Stomach (tissue), 8 donors: ENCODE measurements at regions not wholly inside any gene's neighbourhood (a gene's known extent, or its start where the extent isn't known, plus 50 kb on each side); places are given as distances from the start of the nearest gene placed in this dataset.

Experiments
- DNase-seq, 2 donors: peaks; one replicate each; pipeline versions ENCODE4 v3.0.0 to v3.0.0-alpha.2; 2013 to 2019
- H3K27ac ChIP-seq, 5 donors: fragments of 200-600 bp in 4 of 5; sonication (generic) in 4 of 5; one replicate each; pipeline ENCODE4 v1.5.1; 2013 to 2019; ENCODE audit warnings: mild to moderate bottlenecking in 1 of 5, moderate library complexity in 1 of 5
- H3K27me3 ChIP-seq, 3 donors: fragments of 200-600 bp; sonication (generic); one replicate each; pipeline ENCODE4 v1.5.1; 2017 to 2019; ENCODE audit warnings: mixed run types in 1 of 3
- H3K36me3 ChIP-seq, 4 donors: fragments of 200-600 bp; sonication (generic); 1 replicate in 3 of 4; 2 replicates in 1 of 4; pipeline ENCODE4 v1.5.1; 2016 to 2019
- H3K4me1 ChIP-seq, 4 donors: fragments of 200-600 bp; sonication (generic); one replicate each; pipeline ENCODE4 v1.5.1; 2016 to 2019
- H3K4me3 ChIP-seq, 4 donors: fragments of 200-600 bp; sonication (generic) in 3 of 4; one replicate each; pipeline ENCODE4 v1.5.1; 2016 to 2019; ENCODE audit warnings: mild to moderate bottlenecking in 1 of 4
- H3K9me3 ChIP-seq, 4 donors: fragments of 200-600 bp; sonication (generic); one replicate each; pipeline ENCODE4 v1.5.1; 2016 to 2019
- CTCF ChIP-seq, 7 experiments: fragments of 450-650 bp in 4 of 7; fragments of 200-600 bp in 3 of 7; sonication (generic) in 3 of 7; IDR thresholded peaks; one replicate each; pipeline ENCODE4 v1.5.1; 2016 to 2019; ENCODE audit warnings: antibody characterized with exemption in 7 of 7, control low read depth in 2 of 7, mild to moderate bottlenecking in 1 of 7
- EP300 ChIP-seq: sonication (generic); formaldehyde crosslinking; IDR thresholded peaks from one replicate; pipeline ENCODE4 v1.6.1; 2017; ENCODE audit warnings: antibody characterized with exemption
- POLR2A ChIP-seq, 4 donors: fragments of 450-650 bp; IDR thresholded peaks; one replicate each; pipeline ENCODE4 v1.6.1; 2016; ENCODE audit warnings: antibody characterized with exemption in 4 of 4, control low read depth in 2 of 4, mild to moderate bottlenecking in 1 of 4, moderate library complexity in 1 of 4
- POLR2AphosphoS5 ChIP-seq, 3 donors: sonication (generic); formaldehyde crosslinking; IDR thresholded peaks; one replicate each; pipeline ENCODE4 v1.6.1; 2016; ENCODE audit warnings: antibody characterized with exemption in 3 of 3
- WGBS, 5 donors: extraction: QIAGEN DNeasy Blood & Tissue Kit in 3 of 5; methylation state at CpG; one replicate each; pipeline versions ENCODE4 v1.1.5 to v1.1.7; 2013 to 2018; 5-methylcytosine and 5-hydroxymethylcytosine counted together
- intact Hi-C: fragments of 100-400 bp; cut with DNase I; formaldehyde crosslinking; loops from one replicate; pipeline ENCODE4 v1.15.1; 2023; ENCODE audit warnings: low total_unique reads
- donor health status: healthy with polysubstance abuse.
- donor health status: Bipolar disorder and iron deficiency.
- donor health status: healthy.

DNA sequence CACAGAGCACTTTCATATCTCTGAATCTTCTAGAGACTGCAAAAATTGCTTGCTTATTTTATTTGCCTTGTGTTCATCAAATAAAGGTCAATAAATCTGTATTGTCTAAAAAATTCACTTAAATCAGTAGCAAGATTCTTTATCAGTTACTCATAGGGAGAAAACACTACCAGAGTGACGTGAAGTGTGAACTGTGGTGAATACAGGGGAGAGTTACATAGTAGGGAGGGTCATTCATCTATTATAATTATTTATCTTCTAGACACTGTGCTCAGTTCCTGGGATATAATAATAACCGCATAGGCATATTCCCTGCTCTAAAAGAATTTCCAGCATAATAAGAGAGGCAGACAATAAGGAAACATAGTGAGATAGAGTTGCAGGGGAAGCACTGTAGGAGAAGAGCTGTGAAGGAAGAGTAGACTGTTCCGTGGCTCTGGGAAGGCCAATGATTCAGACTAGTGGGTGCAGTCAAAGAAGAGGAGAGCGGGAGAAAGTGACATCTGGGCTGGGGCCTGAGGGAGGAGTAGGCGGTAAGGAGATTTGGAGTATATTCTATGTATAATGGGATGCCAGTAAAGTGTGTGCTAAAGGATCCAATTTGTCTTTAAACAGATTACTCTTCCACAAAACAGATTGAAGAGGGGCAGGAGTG, 84.0 kb upstream of the TDRD3 start:
- intact Hi-C loops, result no loop called here

DNA sequence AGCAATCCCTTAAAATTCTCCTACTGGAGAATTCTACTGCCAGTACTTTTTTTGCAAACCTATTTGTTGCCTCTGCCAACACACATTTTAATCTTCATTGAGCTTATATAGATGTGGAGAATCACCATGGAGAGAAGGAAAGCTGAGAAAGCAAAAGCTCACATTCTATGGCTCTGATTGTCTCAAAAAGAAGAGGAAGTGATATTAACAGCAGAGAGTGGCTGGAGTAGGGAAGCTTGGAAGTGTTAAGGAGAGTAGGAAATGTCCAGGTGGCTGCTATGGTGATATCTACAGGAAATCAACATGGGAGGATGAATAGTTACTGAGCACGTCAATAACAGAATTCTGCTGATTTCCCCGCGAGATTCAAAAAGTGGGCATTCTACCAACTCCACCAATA, 78.8 kb upstream of the TDRD3 start:
- TF ChIP-seq POLR2A (IDR thresholded peaks at IDR 0.05) (no peak), CTCF (IDR thresholded peaks at IDR 0.05) (no peak), POLR2AphosphoS5 (IDR thresholded peaks at IDR 0.05) (no peak), EP300 (no peak)
- intact Hi-C loops, result no loop called here
- Histone ChIP-seq H3K36me3 (no peaks in the 10 kb centered on the region), H3K4me3 (no peak overlapping the region), H3K4me1 (no peaks in the 10 kb centered on the region), H3K27me3 (no peaks in the 10 kb centered on the region), H3K9me3 (no peaks in the 10 kb centered on the region), H3K27ac (no peak overlapping the region)
- 54 to 77% (median 61%) methylated on average over 3 of the region's 3 CpGs for WGBS, 5 donors
- no peak for DNase-seq

More for the DNA sequence above, 84.0 kb upstream of the TDRD3 start:
- H3K27me3 ChIP-seq, result no peaks in the 10 kb centered on the region
- H3K4me3 ChIP-seq, result no peak overlapping the region
- no peak overlapping the region for H3K27ac ChIP-seq
- H3K36me3 ChIP-seq, result no peaks in the 10 kb centered on the region
- WGBS, 5 donors, result 68 to 81% (median 77%) methylated on average over 5 of the region's 5 CpGs
- DNase-seq, result no peak
- H3K4me1 ChIP-seq, result no peaks in the 10 kb centered on the region
- no peaks in the 10 kb centered on the region for H3K9me3 ChIP-seq
- TF ChIP-seq POLR2AphosphoS5 (IDR thresholded peaks at IDR 0.05) (no peak), POLR2A (IDR thresholded peaks at IDR 0.05) (no peak), CTCF (IDR thresholded peaks at IDR 0.05) (no peak), EP300 (no peak)

- H3K36me3 ChIP-seq, result no peaks in the 10 kb centered on the region
- no peak for DNase-seq
- no peaks in the 10 kb centered on the region for H3K9me3 ChIP-seq
- no peaks in the 10 kb centered on the region for H3K27me3 ChIP-seq
- H3K27ac ChIP-seq, result no peak overlapping the region
- peaks cover 0 to 21% (median 2%) of the 10 kb centered on the region in 4 donors for H3K4me1 ChIP-seq
- H3K4me3 ChIP-seq, result no peak overlapping the region
- WGBS, 5 donors, result 82 to 95% (median 89%) methylated on average over 2 of the region's 2 CpGs
- TF ChIP-seq CTCF (IDR thresholded peaks at IDR 0.05) (no peak), POLR2A (IDR thresholded peaks at IDR 0.05) (no peak), POLR2AphosphoS5 (IDR thresholded peaks at IDR 0.05) (no peak), EP300 (no peak)
- intact Hi-C loops, result no loop called here
These were observed 72.9 kb upstream of the TDRD3 start for GRCh38 chr13:60324131-60324530.

- TF ChIP-seq EP300 (no peak), POLR2A (IDR thresholded peaks at IDR 0.05) (no peak), POLR2AphosphoS5 (IDR thresholded peaks at IDR 0.05) (no peak), CTCF (IDR thresholded peaks at IDR 0.05) (no peak)
- no peaks in the 10 kb centered on the region for H3K36me3 ChIP-seq
- H3K9me3 ChIP-seq, result no peaks in the 10 kb centered on the region
- H3K4me3 ChIP-seq, result no peak overlapping the region
- intact Hi-C loops, result no loop called here
- DNase-seq, result no peak
- no peak overlapping the region for H3K27ac ChIP-seq
- 91 to 99% (median 95%) methylated on average over 3 of the region's 3 CpGs for WGBS, 5 donors
- no peaks in the 10 kb centered on the region for H3K27me3 ChIP-seq
- peaks cover 0 to 26% (median 2%) of the 10 kb centered on the region in 4 donors for H3K4me1 ChIP-seq
These were observed 70.7 kb upstream of the TDRD3 start for GRCh38 chr13:60326273-60326672.
